ENCODE measurements at regions not wholly inside any gene's neighbourhood (a gene's known extent, or its start where the extent isn't known, plus 50 kb on each side); places are given as distances from the start of the nearest gene placed in this dataset.

- H3K27ac ChIP-seq (ENCODE audit: low read depth, low read length), result no peak overlapping the region
- peaks cover 4% of the 10 kb centered on the region; the same call in 1 of the 2 replicates for H3K27me3 ChIP-seq (ENCODE audit: insufficient read depth, low read length)
- no peak for DNase-seq (ENCODE audit: low read depth, low spot score)
- ATAC-seq, result no peak
- H3K4me3 ChIP-seq (replicated peaks in 1 of 2; ENCODE audit: low read depth in 1 of 2, low read length in 2 of 2), result no peak overlapping the region
- BruUV-seq (replicated peaks), result no TSS peak
- ChIA-PET CTCF (interaction anchor here (0.8 to 1.7 kb wide), 2 partner anchors 10 to 40 kb away, joined by 3 to 6 read pairs; no protein-coding TSS in a partner anchor), RAD21 (ENCODE audit: low non-redundant PET in 1 of 2, low total read pairs in 2 of 2, uncharacterized antibody in 2 of 2, unreplicated experiment in 2 of 2) (no interaction called here), POLR2A (no interaction called here)
- no peaks in the 10 kb centered on the region for H3K9me3 ChIP-seq (ENCODE audit: control insufficient read depth in 1 of 2, insufficient read depth in 1 of 2, low read depth in 1 of 2, low read length in 2 of 2)
- no peaks in the 10 kb centered on the region for H3K9me2 ChIP-seq (ENCODE audit: insufficient read depth)
- H3K79me2 ChIP-seq (ENCODE audit: insufficient read depth, low read length), result no peaks in the 10 kb centered on the region
- no peaks in the 10 kb centered on the region for H3K36me3 ChIP-seq (ENCODE audit: control insufficient read depth in 1 of 2, insufficient read depth in 2 of 2, low read length in 2 of 2)
- H3K9ac ChIP-seq (ENCODE audit: low read length), result no peak overlapping the region
- intact Hi-C loops (cut with micrococcal nuclease), result no loop called here
- no peak for TF ChIP-seq POLR2A (IDR thresholded peaks at IDR 0.05; ENCODE audit: borderline replicate concordance, extremely low read depth, insufficient read depth, insufficient read length)
- no peak for TF ChIP-seq ZNF274 (IDR thresholded peaks at IDR 0.05; ENCODE audit: low read depth, low read length)
- TF ChIP-seq SP1 (IDR thresholded peaks at IDR 0.05; ENCODE audit: low read depth), result no peak
- TF ChIP-seq RAD21 (IDR thresholded peaks at IDR 0.05; ENCODE audit: low read depth), result no peak
- no peak for TF ChIP-seq REST (IDR thresholded peaks at IDR 0.05; ENCODE audit: low read depth)
- TF ChIP-seq ATF3 (IDR thresholded peaks at IDR 0.05), result no peak
- TF ChIP-seq, protein P1, sequence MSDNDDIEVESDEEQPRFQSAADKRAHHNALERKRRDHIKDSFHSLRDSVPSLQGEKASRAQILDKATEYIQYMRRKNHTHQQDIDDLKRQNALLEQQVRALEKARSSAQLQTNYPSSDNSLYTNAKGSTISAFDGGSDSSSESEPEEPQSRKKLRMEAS (IDR thresholded peaks at IDR 0.05), result no peak
- no peak for TF ChIP-seq EZH2 (IDR thresholded peaks at IDR 0.05)
- no peak for TF ChIP-seq EGR1 (IDR thresholded peaks at IDR 0.05; ENCODE audit: low read depth)
- TF ChIP-seq TCF7L2 (IDR thresholded peaks at IDR 0.05; ENCODE audit: borderline replicate concordance, extremely low read depth, insufficient read depth, insufficient read length), result no peak
- TF ChIP-seq ZFX (IDR thresholded peaks at IDR 0.05), result no peak
- no peak for TF ChIP-seq ZBTB33 (IDR thresholded peaks at IDR 0.05; ENCODE audit: extremely low read depth, insufficient replicate concordance, low read length)
- no peak for TF ChIP-seq JUND (IDR thresholded peaks at IDR 0.05)
- no peak for TF ChIP-seq YY1 (IDR thresholded peaks at IDR 0.05; ENCODE audit: extremely low read depth, insufficient replicate concordance, low read depth, low read length)
- TF ChIP-seq POLR2AphosphoS5 (IDR thresholded peaks at IDR 0.05; ENCODE audit: low read depth, low read length), result no peak
- H2AFZ ChIP-seq (ENCODE audit: low read depth, low read length, poor library complexity, severe bottlenecking), result no peak overlapping the region
- H4K20me1 ChIP-seq (ENCODE audit: insufficient read depth), result no peaks in the 10 kb centered on the region
- H3K4me1 ChIP-seq (ENCODE audit: control insufficient read depth in 1 of 2, insufficient read depth in 2 of 2, low read length in 2 of 2), result peaks cover 13 to 16% of the 10 kb centered on the region in 2 experiments
- H3K4me2 ChIP-seq (ENCODE audit: low read length), result no peak overlapping the region
Observed at GRCh38 chr5:17149786-17150185, 67.6 kb upstream of the BASP1 start.
